Gastroesophageal sphincter (tissue), 3 donors: ENCODE measurements at regions not wholly inside any gene's neighbourhood (a gene's known extent, or its start where the extent isn't known, plus 50 kb on each side); places are given as distances from the start of the nearest gene placed in this dataset.

Experiments
- POLR2A ChIP-seq, 2 donors: fragments of 450-650 bp; IDR thresholded peaks; one replicate each; pipeline ENCODE4 v1.6.1; 2017; ENCODE audit warnings: antibody characterized with exemption in 2 of 2, mild to moderate bottlenecking in 2 of 2, moderate library complexity in 1 of 2
- POLR2AphosphoS5 ChIP-seq: sonication (generic); formaldehyde crosslinking; IDR thresholded peaks from one replicate; pipeline ENCODE4 v1.6.1; 2017; ENCODE audit warnings: antibody characterized with exemption
- TF ChIP-seq, protein P1 (sequence below), 4 experiments: fragments of 200-600 bp in 2 of 4; fragments of 450-650 bp in 2 of 4; sonication (generic) in 1 of 4; IDR thresholded peaks; one replicate each; pipeline ENCODE4 v1.5.1; 2017 to 2019; ENCODE audit warnings: antibody characterized with exemption in 4 of 4, mild to moderate bottlenecking in 2 of 4, moderate library complexity in 2 of 4

DNA sequence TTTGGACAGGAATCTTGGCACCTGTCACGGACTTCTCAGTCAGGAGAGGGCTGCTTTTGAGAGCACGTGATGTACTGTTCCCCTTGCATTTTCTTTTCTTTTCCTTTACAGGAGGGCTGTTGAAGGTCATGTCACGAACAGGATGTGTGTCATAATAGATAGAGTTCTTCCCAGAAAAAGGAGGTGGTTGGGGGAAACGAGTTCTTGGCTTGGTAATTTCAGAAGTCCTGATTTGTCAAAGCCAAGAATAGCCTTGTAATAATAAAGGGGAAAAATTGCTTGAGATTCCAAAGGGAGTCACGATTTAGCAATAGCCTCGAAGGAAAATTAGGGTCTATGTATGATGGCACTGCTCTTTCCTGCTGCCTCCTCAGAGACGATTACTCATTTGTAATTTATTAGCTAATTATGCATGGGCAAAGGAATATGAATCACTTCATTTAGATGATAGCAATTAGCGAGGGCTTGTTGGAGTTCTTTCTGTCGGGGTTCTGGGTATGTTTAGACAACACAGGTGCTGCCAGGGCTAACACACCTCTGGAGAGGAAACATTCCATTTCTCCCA is 277.7 kb upstream of the N4BP1 start:
- TF ChIP-seq, protein P1, sequence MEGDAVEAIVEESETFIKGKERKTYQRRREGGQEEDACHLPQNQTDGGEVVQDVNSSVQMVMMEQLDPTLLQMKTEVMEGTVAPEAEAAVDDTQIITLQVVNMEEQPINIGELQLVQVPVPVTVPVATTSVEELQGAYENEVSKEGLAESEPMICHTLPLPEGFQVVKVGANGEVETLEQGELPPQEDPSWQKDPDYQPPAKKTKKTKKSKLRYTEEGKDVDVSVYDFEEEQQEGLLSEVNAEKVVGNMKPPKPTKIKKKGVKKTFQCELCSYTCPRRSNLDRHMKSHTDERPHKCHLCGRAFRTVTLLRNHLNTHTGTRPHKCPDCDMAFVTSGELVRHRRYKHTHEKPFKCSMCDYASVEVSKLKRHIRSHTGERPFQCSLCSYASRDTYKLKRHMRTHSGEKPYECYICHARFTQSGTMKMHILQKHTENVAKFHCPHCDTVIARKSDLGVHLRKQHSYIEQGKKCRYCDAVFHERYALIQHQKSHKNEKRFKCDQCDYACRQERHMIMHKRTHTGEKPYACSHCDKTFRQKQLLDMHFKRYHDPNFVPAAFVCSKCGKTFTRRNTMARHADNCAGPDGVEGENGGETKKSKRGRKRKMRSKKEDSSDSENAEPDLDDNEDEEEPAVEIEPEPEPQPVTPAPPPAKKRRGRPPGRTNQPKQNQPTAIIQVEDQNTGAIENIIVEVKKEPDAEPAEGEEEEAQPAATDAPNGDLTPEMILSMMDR (IDR thresholded peaks at IDR 0.05) = no peak
- TF ChIP-seq POLR2A (IDR thresholded peaks at IDR 0.05) = no peak
- TF ChIP-seq POLR2AphosphoS5 = no peak
